Stimulated activated CD8-positive, alpha-beta memory T cell treated with anti-CD3 and anti-CD28 coated beads, Interleukin-4, amount 100 ng/mL, for 4 hours (primary cell): ENCODE measurements at regions not wholly inside any gene's neighbourhood (a gene's known extent, or its start where the extent isn't known, plus 50 kb on each side); places are given as distances from the start of the nearest gene placed in this dataset.

Source experiments
- DNase-seq, 2 donors: peaks; one replicate each; pipeline ENCODE4 v3.0.0-alpha.2; 2020; ENCODE audit warnings: low read depth in 2 of 2, low spot score in 1 of 2

DNA sequence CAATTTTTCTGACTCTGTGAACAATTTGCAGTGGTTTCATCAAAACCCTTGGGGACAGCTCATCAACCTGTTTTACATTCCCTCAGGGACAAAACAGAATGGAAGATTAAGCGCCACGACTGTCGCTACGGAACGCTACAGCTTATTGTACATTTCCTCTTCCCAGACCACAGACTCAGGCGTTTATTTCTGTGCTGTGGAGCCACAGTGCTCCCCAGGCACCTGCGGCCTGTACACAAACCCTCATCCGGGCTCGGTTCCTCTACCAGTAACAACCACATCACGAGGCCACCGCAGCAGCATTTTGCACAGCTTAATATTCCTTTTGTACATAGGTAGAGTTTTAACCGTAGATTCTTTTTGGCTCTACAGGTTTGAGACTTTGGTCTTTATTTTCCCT, 397.4 kb upstream of the OR4E1 start:
- no peak for DNase-seq

- no peak for DNase-seq
Measured at GRCh38 chr14:22070119-22070982, 396.7 kb upstream of the OR4E1 start.

DNA sequence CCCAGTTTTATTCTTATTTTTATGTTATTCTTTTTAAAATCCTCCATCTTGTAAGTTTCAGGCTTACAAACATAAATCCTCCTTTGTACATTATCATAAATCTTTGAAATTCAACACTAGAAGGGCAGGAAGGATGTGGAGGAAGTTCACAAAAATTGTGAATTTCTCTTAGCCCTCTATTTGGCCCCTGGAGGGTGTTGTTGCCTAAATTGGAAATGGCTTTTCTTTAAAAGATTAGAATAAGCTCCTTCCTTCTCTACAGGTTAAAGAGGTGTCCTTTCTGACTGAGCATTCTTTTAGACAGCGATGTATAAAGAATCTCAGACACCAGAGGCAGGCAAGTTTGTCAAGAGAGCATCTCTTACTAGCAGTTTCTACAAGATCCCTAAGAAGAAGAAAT, 391.7 kb upstream of the OR4E1 start:
- DNase-seq, result no peak

GRCh38 chr14:22059201-22059600, 385.6 kb upstream of the OR4E1 start:
- DNase-seq, result no peak

GRCh38 chr14:22052795-22053194, 379.2 kb upstream of the OR4E1 start:
- DNase-seq, result no peak

DNA sequence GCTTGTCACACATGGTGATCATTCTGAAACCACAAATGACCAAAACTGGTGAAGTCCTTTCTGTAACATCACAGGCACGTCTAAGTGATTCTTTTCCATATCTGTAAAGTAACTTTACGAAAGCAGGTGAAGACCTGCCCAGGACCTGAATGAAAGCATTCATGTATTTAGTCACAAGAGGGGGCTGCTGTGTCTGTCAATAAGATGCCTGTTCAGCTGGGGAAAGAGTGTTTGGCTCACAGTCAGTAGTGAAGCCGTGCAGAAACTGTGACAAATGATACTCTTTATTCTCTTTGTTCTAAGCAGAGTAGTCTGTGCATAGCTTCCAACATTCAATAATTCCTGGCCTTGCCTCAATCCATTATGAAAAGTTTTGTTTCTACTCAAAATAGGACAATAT, 373.5 kb upstream of the OR4E1 start:
- no peak for DNase-seq

GRCh38 chr14:22046063-22046462, 372.4 kb upstream of the OR4E1 start:
- no peak for DNase-seq

- DNase-seq, result no peak
Measured at GRCh38 chr14:22044193-22044592, 370.6 kb upstream of the OR4E1 start.

GRCh38 chr14:22040781-22041125, 367.1 kb upstream of the OR4E1 start:
- no peak for DNase-seq

DNA sequence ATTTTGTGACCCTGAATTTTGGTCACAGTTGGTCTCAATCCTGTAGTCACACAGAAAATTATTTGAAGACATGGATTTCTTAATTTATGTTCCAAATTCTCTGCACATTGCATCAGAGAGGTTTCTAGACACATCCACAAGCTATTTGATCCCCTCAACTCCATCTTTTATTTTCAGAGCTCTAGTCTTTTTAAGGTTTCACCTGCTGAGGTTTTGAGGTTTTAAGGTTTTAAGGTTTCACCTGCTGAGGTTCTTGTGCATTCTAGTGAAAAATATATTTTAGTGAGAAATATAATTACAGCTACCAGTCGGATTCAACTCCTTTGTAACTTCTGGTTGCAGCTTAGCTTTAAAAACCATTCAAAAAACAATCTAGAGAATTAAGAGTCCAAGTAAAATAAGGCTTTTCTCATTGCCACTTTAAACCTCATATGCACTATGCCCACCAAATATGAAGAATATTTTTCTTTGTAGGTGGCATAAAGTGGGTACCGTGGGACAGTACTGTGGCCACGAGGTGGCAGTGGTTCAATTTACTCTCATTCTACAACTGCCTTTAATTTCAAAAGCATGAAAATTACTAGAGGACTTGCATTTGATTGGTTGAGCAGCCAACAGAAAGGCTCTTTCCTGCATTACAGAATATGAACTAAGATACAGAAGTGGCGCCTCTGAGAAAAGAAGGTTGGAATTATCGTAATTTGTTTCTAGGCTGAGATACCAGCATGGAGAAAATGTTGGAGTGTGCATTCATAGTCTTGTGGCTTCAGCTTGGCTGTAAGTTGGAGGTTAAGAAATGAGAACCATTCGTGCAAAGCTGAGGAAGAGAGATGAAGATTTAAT, 366.5 kb upstream of the OR4E1 start:
- DNase-seq, result no peak

GRCh38 chr14:22036541-22037239, 363.1 kb upstream of the OR4E1 start:
- no peak for DNase-seq

GRCh38 chr14:22026527-22026926, 352.9 kb upstream of the OR4E1 start:
- DNase-seq, result no peak

GRCh38 chr14:22025879-22026278, 352.3 kb upstream of the OR4E1 start:
- DNase-seq, result no peak

DNA sequence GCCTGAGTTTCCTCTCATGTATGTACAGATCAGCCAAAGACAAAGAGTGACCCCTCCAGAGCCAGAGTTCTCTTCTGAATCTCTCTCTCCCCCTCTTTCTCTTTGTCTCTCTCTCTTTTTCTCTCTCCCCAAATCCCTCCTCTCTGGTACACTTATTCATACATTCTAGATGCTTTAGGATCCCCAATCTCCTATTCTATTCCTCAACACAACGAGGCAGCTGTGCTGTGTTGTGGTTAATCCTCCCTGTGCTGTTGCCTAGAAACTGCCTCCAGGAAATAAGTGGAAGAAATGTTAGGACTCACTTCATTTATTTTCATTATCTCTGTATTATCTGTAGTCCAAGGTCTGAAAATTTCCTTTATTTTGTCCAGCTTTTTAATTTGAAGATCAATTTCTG, 350.5 kb upstream of the OR4E1 start:
- DNase-seq, result no peak

DNA sequence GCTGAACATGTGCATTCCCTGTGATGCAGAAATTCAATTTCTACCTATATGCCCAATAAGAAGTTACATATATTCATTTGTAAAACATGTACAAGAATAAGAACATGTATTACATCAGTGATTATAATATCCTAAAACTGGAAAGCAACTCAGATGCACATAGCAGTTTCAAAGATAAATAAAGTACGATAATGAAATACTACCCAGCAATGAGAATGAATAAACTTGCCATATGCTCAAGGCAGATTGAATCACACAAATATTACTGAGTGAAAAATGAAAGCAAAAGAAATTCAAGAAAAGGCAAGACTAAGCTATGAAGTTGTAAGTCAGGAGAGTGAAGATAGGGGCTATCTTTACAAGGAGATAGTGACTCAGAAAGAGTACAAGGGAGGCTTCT, 345.3 kb upstream of the OR4E1 start:
- DNase-seq, result no peak

- no peak for DNase-seq
Measured at GRCh38 chr14:22012452-22012851, 338.8 kb upstream of the OR4E1 start.

GRCh38 chr14:22011253-22011642, 337.6 kb upstream of the OR4E1 start:
- DNase-seq, result no peak

DNA sequence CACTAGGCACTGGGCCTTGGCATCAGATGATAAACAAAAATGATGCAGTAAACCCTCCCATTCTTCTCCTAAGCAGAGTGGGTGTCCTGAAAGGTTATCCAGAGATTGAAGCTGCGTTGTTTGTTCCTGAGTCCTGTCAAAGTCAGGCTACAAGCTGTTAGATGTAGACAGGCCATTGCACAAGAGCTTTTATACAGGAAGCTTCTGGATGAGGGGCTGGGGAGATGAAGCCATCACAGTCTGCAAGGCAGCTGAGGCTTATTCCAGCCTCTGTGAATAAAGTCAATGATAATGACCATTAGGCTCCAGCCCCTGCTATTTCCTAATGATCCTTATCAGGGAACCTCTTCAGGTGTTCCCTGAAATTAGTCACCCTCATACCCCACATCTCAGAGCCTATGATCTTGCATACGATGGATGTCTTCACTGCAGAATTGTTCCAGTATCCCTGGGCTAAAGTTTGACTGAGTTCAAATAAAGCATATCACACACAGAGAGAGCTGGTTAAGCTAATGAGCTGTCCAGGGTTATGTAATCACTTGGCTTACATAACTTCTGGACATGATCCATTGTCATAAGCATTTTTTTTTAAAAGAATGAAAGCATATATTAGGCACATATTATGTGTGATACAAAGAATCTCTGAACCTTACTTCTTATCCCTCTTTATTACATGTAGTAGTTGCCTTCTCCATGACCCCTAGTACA, 337.1 kb upstream of the OR4E1 start:
- DNase-seq, result no peak

GRCh38 chr14:22008766-22009165, 335.1 kb upstream of the OR4E1 start:
- no peak for DNase-seq

DNA sequence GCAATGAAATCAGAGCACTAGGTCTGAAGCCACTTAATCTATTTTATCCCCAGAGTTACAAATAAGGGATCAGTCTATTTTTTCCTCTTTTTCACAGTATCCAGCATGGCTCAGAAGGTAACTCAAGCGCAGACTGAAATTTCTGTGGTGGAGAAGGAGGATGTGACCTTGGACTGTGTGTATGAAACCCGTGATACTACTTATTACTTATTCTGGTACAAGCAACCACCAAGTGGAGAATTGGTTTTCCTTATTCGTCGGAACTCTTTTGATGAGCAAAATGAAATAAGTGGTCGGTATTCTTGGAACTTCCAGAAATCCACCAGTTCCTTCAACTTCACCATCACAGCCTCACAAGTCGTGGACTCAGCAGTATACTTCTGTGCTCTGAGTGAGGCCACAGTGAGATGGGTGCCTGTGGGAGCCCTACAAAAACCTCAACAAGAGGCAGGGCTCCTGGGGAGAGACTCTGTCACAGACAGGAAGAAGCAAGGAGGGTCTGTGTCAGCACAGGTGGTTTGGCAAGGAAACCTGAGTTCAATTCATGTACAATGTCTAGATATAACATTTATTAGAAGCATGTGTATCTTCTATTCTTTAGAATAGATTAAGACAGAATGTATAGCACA, 334.3 kb upstream of the OR4E1 start:
- DNase-seq, result no peak

DNA sequence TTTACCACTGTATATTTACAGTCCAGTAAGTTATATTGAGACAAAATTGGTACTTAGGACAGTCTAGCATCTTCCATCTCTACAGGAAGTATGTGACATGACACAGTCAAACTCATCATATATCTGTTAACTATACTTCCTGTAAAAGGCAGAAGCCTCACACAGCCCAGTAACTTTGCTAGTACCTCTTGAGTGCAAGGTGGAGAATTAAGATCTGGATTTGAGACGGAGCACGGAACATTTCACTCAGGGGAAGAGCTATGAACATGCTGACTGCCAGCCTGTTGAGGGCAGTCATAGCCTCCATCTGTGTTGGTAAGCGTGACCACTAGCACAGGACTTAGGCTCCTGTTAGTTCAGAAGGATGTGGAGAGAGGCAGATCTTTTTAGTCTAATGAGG, 333.7 kb upstream of the OR4E1 start:
- no peak for DNase-seq
